ENCODE measurements at regions not wholly inside any gene's neighbourhood (a gene's known extent, or its start where the extent isn't known, plus 50 kb on each side); places are given as distances from the start of the nearest gene placed in this dataset.

GRCh38 chr1:229185963-229186362, 84.9 kb upstream of the RAB4A start:
- no peak for DNase-seq

- DNase-seq = no peak
These were observed 84.4 kb upstream of the RAB4A start for GRCh38 chr1:229186373-229187056.

- no peak for DNase-seq
These were observed 80.8 kb upstream of the RAB4A start for GRCh38 chr1:229190057-229190575.

GRCh38 chr1:229191066-229191674, 79.7 kb upstream of the RAB4A start:
- no peak for DNase-seq

GRCh38 chr1:229192031-229192430, 78.9 kb upstream of the RAB4A start:
- DNase-seq = no peak

GRCh38 chr1:229192853-229193252, 78.1 kb upstream of the RAB4A start:
- no peak for DNase-seq

GRCh38 chr1:229194096-229194495, 76.8 kb upstream of the RAB4A start:
- DNase-seq = no peak

GRCh38 chr1:229195246-229195645, 75.7 kb upstream of the RAB4A start:
- no peak for DNase-seq

GRCh38 chr1:229196404-229197264, 74.3 kb upstream of the RAB4A start:
- DNase-seq = no peak

GRCh38 chr1:229197265-229197585, 73.7 kb upstream of the RAB4A start:
- no peak for DNase-seq

GRCh38 chr1:229199261-229200243, 71.4 kb upstream of the RAB4A start:
- no peak for DNase-seq

GRCh38 chr1:229203030-229203751, 67.7 kb upstream of the RAB4A start:
- peak; percentile 83 for DNase-seq

- no peak for DNase-seq
These were observed 66.8 kb upstream of the RAB4A start for GRCh38 chr1:229203991-229204632.

GRCh38 chr1:229204921-229205777, 65.8 kb upstream of the RAB4A start:
- DNase-seq = peak; percentile 78

- DNase-seq = no peak
These were observed 65.1 kb upstream of the RAB4A start for GRCh38 chr1:229205854-229206253.

GRCh38 chr1:229207916-229208315, 63.0 kb upstream of the RAB4A start:
- DNase-seq = no peak

- no peak for DNase-seq
These were observed 62.4 kb upstream of the RAB4A start for GRCh38 chr1:229208481-229208880.

GRCh38 chr1:229209386-229209785, 61.5 kb upstream of the RAB4A start:
- no peak for DNase-seq

- DNase-seq = no peak
These were observed 61.1 kb upstream of the RAB4A start for GRCh38 chr1:229209816-229210215.

GRCh38 chr1:229210844-229211243, 60.1 kb upstream of the RAB4A start:
- no peak for DNase-seq
